GM12878 (cell line): ENCODE measurements at regions not wholly inside any gene's neighbourhood (a gene's known extent, or its start where the extent isn't known, plus 50 kb on each side); places are given as distances from the start of the nearest gene placed in this dataset.

ENCODE experiments used
- ATAC-seq: fragments of 200-7000 bp; cut with Tn5 transposase; 3 replicates; pipeline ENCODE4 v1.9.1; 2020; ENCODE audit warnings: mild to moderate bottlenecking, moderate library complexity
- BruUV-seq: library from RNA; stranded (reverse); fragments of 400-500 nt; replicated peaks from 2 replicates; lab custom pipeline; 2021; lab: Mats Ljungman, UMichigan
- CTCF ChIA-PET: fragments of 300-600 bp; sonication (Branson Sonifier 250); formaldehyde crosslinking; extraction: SDS; loops from one replicate; lab custom pipeline; 2021; ENCODE audit warnings: inconsistent platforms; lab: Yijun Ruan, JAX
- POLR2A ChIA-PET: fragments of 350-600 bp; formaldehyde crosslinking; extraction: SDS; loops from one replicate; lab custom pipeline; 2021; ENCODE audit warnings: inconsistent platforms; lab: Charles Lee
- RAD21 ChIA-PET: fragments of 300-600 bp; sonication (Branson Sonifier 250); formaldehyde crosslinking; loops from one replicate; lab custom pipeline; 2023; ENCODE audit warnings: antibody characterized with exemption; ENCODE audit not compliant: unreplicated experiment; lab: Charles Lee
- SMC1A ChIA-PET: fragments of 300-600 bp; sonication (Branson Sonifier 250); formaldehyde crosslinking; loops from one replicate; lab custom pipeline; 2023; ENCODE audit not compliant: unreplicated experiment, uncharacterized antibody; lab: Charles Lee
- DNase-seq: peaks from one replicate; pipeline ENCODE4 v3.0.0-alpha.2; 2011; ENCODE audit warnings: low read depth, low spot score
- FAIRE-seq: peaks from 3 replicates; lab custom pipeline; 2011; peaks lifted over from hg19 to GRCh38; lab: Jason Lieb, UNC
- H2AFZ ChIP-seq: 2 replicates; pipeline ENCODE4 v1.6.0; 2011; ENCODE audit warnings: low read depth, low read length, control low read depth; ENCODE audit not compliant: control insufficient read depth
- H3K27ac ChIP-seq: 2 replicates; pipeline ENCODE4 v1.5.1; 2011; ENCODE audit warnings: control low read depth; ENCODE audit not compliant: control insufficient read depth, insufficient read depth
- H3K27me3 ChIP-seq, 2 experiments: replicated peaks in 1 of 2; 2 replicates each; pipeline versions ENCODE4 v1.6.0 to v1.6.1; 2011; ENCODE audit warnings: low read length in 1 of 2; ENCODE audit not compliant: control insufficient read depth in 2 of 2, insufficient read depth in 2 of 2
- H3K36me3 ChIP-seq, 2 experiments: 2 replicates each; pipeline ENCODE4 v1.5.1; 2011; ENCODE audit warnings: low read length in 1 of 2; ENCODE audit not compliant: control insufficient read depth in 2 of 2, insufficient read depth in 2 of 2
- H3K4me1 ChIP-seq: 2 replicates; pipeline ENCODE4 v1.6.1; 2011; ENCODE audit warnings: mild to moderate bottlenecking, low read length, moderate library complexity, mixed read lengths; ENCODE audit not compliant: control insufficient read depth, insufficient read depth
- H3K4me2 ChIP-seq: 2 replicates; pipeline ENCODE4 v1.6.0; 2011; ENCODE audit warnings: control low read depth; ENCODE audit not compliant: control insufficient read depth, insufficient read depth
- H3K4me3 ChIP-seq: fragments of 200-600 bp; sonication (generic); 2 replicates; pipeline ENCODE4 v1.5.1; 2016
- H3K79me2 ChIP-seq: 2 replicates; pipeline ENCODE4 v1.6.0; 2011; ENCODE audit warnings: low read length; ENCODE audit not compliant: control insufficient read depth, insufficient read depth
- H3K9ac ChIP-seq: 2 replicates; pipeline ENCODE4 v1.8.0; 2011; ENCODE audit warnings: low read length, control low read depth, mixed read lengths; ENCODE audit not compliant: control insufficient read depth, insufficient read depth
- H3K9me3 ChIP-seq: replicated peaks from 3 replicates; pipeline ENCODE4 v1.5.1; 2011; ENCODE audit warnings: mild to moderate bottlenecking, low read length; ENCODE audit not compliant: control insufficient read depth, insufficient read depth
- H4K20me1 ChIP-seq: 2 replicates; pipeline ENCODE4 v1.6.0; 2011; ENCODE audit not compliant: control insufficient read depth, insufficient read depth
- CBX3 ChIP-seq: fragments of 200-600 bp; sonication (generic); IDR thresholded peaks from 2 replicates; pipeline ENCODE4 v1.6.1; 2016; ENCODE audit warnings: low read depth, borderline replicate concordance
- CHD2 ChIP-seq: IDR thresholded peaks from 2 replicates; pipeline ENCODE4 v1.6.1; 2011; ENCODE audit warnings: low read depth, low read length, improper control_type of control experiment, borderline replicate concordance
- DPF2 ChIP-seq: fragments of 450-650 bp; IDR thresholded peaks from 2 replicates; pipeline ENCODE4 v1.6.1; 2017; ENCODE audit warnings: mild to moderate bottlenecking
- IKZF1 ChIP-seq: fragments of 450-650 bp; conservative IDR thresholded peaks from 2 replicates; pipeline ENCODE4 v1.6.1; 2017; ENCODE audit warnings: antibody characterized with exemption, mild to moderate bottlenecking
- NFXL1 ChIP-seq: fragments of 450-650 bp; IDR thresholded peaks from 2 replicates; pipeline ENCODE4 v1.6.1; 2017; ENCODE audit warnings: antibody characterized with exemption, mild to moderate bottlenecking, borderline replicate concordance
- PAX5 ChIP-seq: IDR thresholded peaks from 2 replicates; pipeline ENCODE4 v1.6.1; 2011; ENCODE audit warnings: low read depth, low read length, borderline replicate concordance
- SREBF2 ChIP-seq: IDR thresholded peaks from 2 replicates; pipeline ENCODE4 v1.6.1; 2012; ENCODE audit warnings: mild to moderate bottlenecking, low read length
- TCF12 ChIP-seq: IDR thresholded peaks from 2 replicates; pipeline ENCODE4 v1.6.1; 2011; ENCODE audit warnings: low read depth, mild to moderate bottlenecking, low read length
- TCF7 ChIP-seq: IDR thresholded peaks from 2 replicates; pipeline ENCODE4 v1.6.1; 2014; ENCODE audit warnings: antibody characterized with exemption, borderline replicate concordance
- WRNIP1 ChIP-seq: IDR thresholded peaks from 2 replicates; pipeline ENCODE4 v1.6.1; 2011; ENCODE audit warnings: low read depth, low read length, improper control_type of control experiment, borderline replicate concordance
- YY1 ChIP-seq: IDR thresholded peaks from 2 replicates; pipeline ENCODE4 v1.6.1; 2011; ENCODE audit warnings: low read depth, mild to moderate bottlenecking, low read length
- ZBTB4 ChIP-seq: fragments of 450-650 bp; formaldehyde crosslinking; IDR thresholded peaks from 2 replicates; pipeline ENCODE4 v1.4.0; 2022; ENCODE audit warnings: mild to moderate bottlenecking, moderate library complexity
- WGBS: methylation state at CpG from one replicate; pipeline ENCODE4 v1.1.6; 2016; ENCODE audit warnings: low lambda C conversion rate; ENCODE audit not compliant: insufficient replicate concordance, insufficient coverage; ENCODE audit errors: missing lambda C conversion rate; 5-methylcytosine and 5-hydroxymethylcytosine counted together
- in situ Hi-C: fragments of 300-500 bp; cut with MboI; formaldehyde crosslinking; loops from 9 replicates; pipeline ENCODE4 v1.14.3; 2018; ENCODE audit warnings: mixed read lengths
- intact Hi-C: fragments of 100-400 bp; cut with micrococcal nuclease; formaldehyde crosslinking; loops from one replicate; pipeline ENCODE4 v1.14.2; 2022; ENCODE audit not compliant: unreplicated experiment

GRCh38 chr3:193778676-193779075 is 185.7 kb downstream of the OPA1 start (continued):
- no peak for TF ChIP-seq CBX3

DNA sequence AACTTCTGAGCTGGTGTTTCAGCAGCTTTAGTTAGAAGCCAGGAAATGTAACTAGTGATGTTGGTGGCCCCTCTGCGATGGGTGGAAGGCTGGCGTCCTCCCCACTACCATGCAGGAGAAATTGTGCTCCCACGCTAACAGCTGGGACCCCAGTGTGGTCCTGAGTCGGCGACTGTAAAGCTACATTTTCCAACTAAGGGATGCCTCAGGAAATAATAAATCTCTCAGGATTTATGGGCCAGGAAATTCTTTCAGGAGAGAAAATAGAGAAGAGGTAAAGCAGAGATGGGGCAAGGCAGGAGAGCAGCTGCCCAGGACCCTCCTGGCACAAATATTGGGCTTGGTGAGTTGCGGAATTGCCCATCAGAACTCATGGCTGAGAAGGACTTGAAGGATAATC is 186.9 kb downstream of the OPA1 start:
- BruUV-seq = no TSS peak
- no peaks in the 10 kb centered on the region for H4K20me1 ChIP-seq
- in situ Hi-C loops (loop anchor here (10.0 kb wide), 1 partner anchor 355 kb away; the partner anchor contains the start of gene HES1), intact Hi-C loops (loop anchor here (2.0 to 10.0 kb wide), 2 partner anchors 195 to 535 kb away; no protein-coding TSS in a partner anchor)
- H3K27ac ChIP-seq = no peak overlapping the region
- ChIA-PET SMC1A (interaction anchor here (0.7 to 3.6 kb wide), 5 partner anchors 20 to 1907 kb away, joined by 3 to 14 read pairs (median 3); no protein-coding TSS in a partner anchor), RAD21 (interaction anchor here (0.7 to 1.4 kb wide), 3 partner anchors 38 to 357 kb away, joined by 3 to 4 read pairs (median 4); no protein-coding TSS in a partner anchor), CTCF (interaction anchor here (0.6 to 4.1 kb wide), 8 partner anchors 114 to 562 kb away, joined by 3 to 53 read pairs (median 4); no protein-coding TSS in a partner anchor), POLR2A (interaction anchor here (0.7 kb wide), 1 partner anchor 40 kb away, joined by 4 read pairs; no protein-coding TSS in a partner anchor)
- no peak overlapping the region for H3K9ac ChIP-seq
- no peaks in the 10 kb centered on the region for H3K79me2 ChIP-seq
- H3K4me2 ChIP-seq = no peak overlapping the region
- H3K27me3 ChIP-seq = peaks cover 0 to 3% of the 10 kb centered on the region in 2 experiments; a peak in 2 of 4 replicates
- H3K4me3 ChIP-seq = no peak overlapping the region
- FAIRE-seq (no peak), ATAC-seq (no peak), DNase-seq (no peak)
- 43% methylated on average over 6 of the region's 6 CpGs for whole genome bisulfite sequencing
- no peak for TF ChIP-seq NFXL1
- no peak for TF ChIP-seq YY1
- no peaks in the 10 kb centered on the region for H3K4me1 ChIP-seq
- no peaks in the 10 kb centered on the region for H3K9me3 ChIP-seq
- H2AFZ ChIP-seq = no peak overlapping the region
- no peaks in the 10 kb centered on the region for H3K36me3 ChIP-seq

DNA sequence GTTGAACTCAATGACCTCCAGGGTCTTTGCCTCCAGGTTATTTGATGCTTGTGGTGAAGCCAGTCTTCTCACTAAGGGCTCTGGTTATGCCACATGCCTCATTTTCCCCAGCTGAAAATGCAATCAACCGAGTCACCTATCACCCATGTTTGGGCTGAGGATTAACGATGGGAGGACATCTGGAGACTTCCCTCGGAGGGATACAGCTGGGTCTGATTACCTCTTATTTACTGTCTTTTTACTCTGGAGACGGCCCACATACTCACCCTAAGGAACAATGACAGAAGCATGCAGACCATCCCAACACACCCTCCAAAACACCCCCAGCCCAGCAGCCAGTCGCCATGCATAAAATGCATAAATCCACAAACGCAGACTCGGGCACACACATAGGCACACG is 187.4 kb downstream of the OPA1 start:
- ChIA-PET CTCF (interaction anchor here (0.9 to 4.1 kb wide), 11 partner anchors 115 to 563 kb away, joined by 3 to 53 read pairs (median 4); no protein-coding TSS in a partner anchor), RAD21 (interaction anchor here (1.0 to 2.2 kb wide), 4 partner anchors 38 to 536 kb away, joined by 3 to 21 read pairs (median 4); no protein-coding TSS in a partner anchor), POLR2A (no interaction called here), SMC1A (interaction anchor here (0.5 to 3.6 kb wide), 6 partner anchors 115 to 1374 kb away, joined by 3 to 14 read pairs (median 4); no protein-coding TSS in a partner anchor)
- Histone ChIP-seq H3K9me3 (no peaks in the 10 kb centered on the region), H3K4me3 (no peak overlapping the region), H3K4me2 (no peak overlapping the region), H3K9ac (no peak overlapping the region), H2AFZ (no peak overlapping the region), H3K27me3 (peaks cover 0 to 3% of the 10 kb centered on the region in 2 experiments; a peak in 2 of 4 replicates), H3K79me2 (no peaks in the 10 kb centered on the region), H3K36me3 (no peaks in the 10 kb centered on the region), H3K4me1 (no peaks in the 10 kb centered on the region), H4K20me1 (no peaks in the 10 kb centered on the region), H3K27ac (no peak overlapping the region)
- no peak for DNase-seq
- intact Hi-C loops = loop anchor here (2.0 to 10.0 kb wide), 2 partner anchors 194 to 534 kb away; no protein-coding TSS in a partner anchor
- BruUV-seq = no TSS peak
- no peak for ATAC-seq
- no peak for FAIRE-seq
- in situ Hi-C loops = loop anchor here (10.0 kb wide), 1 partner anchor 354 kb away; the partner anchor contains the start of gene HES1
- 56% methylated on average over 8 of the region's 8 CpGs for WGBS
- no peak for TF ChIP-seq WRNIP1
- TF ChIP-seq CHD2 = no peak
- no peak for TF ChIP-seq PAX5
- no peak for TF ChIP-seq TCF7
- TF ChIP-seq IKZF1 = no peak
- no peak for TF ChIP-seq DPF2
- TF ChIP-seq SREBF2 = no peak
- no peak for TF ChIP-seq TCF12
- TF ChIP-seq ZBTB4 = no peak
